ENCODE measurements at regions not wholly inside any gene's neighbourhood (a gene's known extent, or its start where the extent isn't known, plus 50 kb on each side); places are given as distances from the start of the nearest gene placed in this dataset.

DNA sequence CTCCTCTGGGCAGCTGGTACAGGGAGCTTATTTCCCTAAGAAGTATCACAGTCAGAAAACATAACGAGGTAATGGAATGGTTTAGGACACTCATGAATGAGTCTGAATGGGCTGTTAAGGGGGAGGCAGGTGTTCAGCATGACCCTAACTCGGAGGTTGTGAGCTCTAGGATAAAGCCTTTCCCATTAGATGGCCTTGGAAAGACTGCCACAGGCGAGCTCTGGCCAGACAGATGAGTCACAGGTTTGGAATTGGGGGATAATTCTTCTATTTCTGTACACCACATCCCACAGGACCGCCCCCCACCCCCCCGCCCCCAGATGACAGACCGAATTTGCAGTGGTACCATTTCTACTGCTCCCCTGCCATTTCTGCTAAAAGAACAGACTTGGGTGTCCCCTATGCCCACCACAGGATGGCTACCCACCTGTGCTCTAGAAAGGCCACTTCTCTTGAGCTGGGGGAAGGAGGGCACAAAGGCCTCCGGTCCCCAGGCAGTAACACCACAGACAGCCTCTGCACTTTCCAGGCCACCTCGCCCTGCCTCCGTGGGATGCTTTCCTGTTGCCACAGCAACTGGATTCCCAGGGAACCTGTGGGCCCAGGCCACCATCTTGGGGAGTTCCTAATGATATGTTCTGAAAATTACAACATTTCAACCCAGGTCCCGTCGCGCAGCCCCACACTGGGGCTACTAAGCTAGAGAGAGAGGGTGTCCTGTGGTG, 76.7 kb downstream of the TRIM29 start:
- no peak for DNase-seq (ENCODE audit: low read depth)

- DNase-seq (ENCODE audit: low read depth) = no peak
Measured at GRCh38 chr11:120060512-120060911, 77.4 kb downstream of the TRIM29 start.

DNA sequence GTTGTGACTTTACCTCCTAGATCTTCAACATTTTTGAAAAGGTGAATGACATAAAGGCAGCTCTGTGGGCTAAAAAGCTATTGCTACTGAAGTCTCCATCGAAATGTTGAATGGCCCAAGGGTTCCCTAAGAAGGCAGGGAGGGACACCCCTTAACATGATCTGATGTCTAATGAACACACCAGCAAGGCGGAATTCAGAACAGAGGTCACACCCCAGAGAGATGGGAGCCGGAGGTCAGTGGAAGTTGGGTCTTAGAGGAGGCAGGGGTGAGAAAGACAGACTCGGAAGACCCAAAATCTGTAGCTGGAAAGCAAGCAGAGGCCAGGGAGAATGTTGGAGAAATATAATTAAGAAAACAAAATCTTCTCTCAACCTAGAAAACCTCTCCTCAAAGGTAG, 79.0 kb downstream of the TRIM29 start:
- no peak for DNase-seq (ENCODE audit: low read depth)

- no peak for DNase-seq (ENCODE audit: low read depth)
Measured at GRCh38 chr11:120057595-120058581, 80.0 kb downstream of the TRIM29 start.

DNA sequence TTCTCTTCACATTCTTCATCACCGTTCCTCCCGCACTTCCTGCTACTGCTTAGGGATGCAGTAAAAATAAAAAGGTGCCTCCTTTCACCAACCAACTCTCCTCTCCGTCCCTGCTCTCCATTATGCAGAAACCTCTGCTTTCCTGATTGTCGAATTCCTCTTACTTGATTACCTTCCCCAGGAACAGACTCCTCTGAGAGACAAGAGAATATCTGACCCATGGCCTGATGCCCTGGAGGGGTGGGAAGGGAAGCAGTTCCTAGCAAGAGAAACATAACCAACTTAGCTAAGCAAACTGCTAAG, 80.9 kb downstream of the TRIM29 start:
- DNase-seq (ENCODE audit: low read depth) = no peak

GRCh38 chr11:120056301-120057027, 81.4 kb downstream of the TRIM29 start:
- no peak for DNase-seq (ENCODE audit: low read depth)

GRCh38 chr11:120055646-120056045, 82.3 kb downstream of the TRIM29 start:
- DNase-seq (ENCODE audit: low read depth) = no peak

GRCh38 chr11:120054753-120055045, 83.2 kb downstream of the TRIM29 start:
- DNase-seq (ENCODE audit: low read depth) = no peak

DNA sequence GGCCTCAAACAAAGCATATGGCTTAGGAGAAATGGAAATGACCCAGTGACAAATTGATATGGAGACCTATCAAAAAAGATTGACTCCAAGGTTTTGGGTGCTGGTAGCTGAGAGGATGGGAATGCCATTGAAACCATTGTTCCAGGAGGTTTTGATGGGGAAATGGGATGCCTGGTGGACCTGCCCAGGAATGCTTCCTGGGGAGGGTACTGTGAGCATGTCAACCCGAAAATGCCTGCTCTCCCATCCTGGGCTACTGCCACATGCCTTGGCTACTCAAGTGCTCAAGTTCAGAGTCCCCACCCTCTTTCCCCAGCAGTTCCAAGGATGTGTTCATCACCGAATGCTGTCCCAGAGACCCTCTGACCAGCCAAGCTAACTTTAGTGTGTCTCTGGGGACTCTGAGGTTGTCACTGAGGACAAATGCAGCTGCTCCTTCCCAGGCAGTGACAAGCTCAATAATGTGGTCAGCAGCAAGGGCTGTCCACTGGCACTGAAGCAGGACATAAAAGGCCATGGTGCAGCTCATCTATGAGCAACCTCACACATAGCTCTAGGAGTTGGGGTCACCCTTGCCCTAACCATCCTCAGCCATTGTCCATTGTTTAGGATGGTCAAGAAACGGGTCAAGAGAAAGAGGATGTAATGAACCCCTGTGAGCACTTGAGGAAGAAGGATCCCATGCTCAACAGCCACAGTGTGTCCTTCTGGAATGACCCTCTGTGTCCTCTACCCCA, 83.7 kb downstream of the TRIM29 start:
- DNase-seq (ENCODE audit: low read depth) = no peak

- DNase-seq (ENCODE audit: low read depth) = no peak
Measured at GRCh38 chr11:120052196-120052775, 85.6 kb downstream of the TRIM29 start.

GRCh38 chr11:120044011-120044675, 93.8 kb downstream of the TRIM29 start:
- DNase-seq (ENCODE audit: low read depth) = no peak

DNA sequence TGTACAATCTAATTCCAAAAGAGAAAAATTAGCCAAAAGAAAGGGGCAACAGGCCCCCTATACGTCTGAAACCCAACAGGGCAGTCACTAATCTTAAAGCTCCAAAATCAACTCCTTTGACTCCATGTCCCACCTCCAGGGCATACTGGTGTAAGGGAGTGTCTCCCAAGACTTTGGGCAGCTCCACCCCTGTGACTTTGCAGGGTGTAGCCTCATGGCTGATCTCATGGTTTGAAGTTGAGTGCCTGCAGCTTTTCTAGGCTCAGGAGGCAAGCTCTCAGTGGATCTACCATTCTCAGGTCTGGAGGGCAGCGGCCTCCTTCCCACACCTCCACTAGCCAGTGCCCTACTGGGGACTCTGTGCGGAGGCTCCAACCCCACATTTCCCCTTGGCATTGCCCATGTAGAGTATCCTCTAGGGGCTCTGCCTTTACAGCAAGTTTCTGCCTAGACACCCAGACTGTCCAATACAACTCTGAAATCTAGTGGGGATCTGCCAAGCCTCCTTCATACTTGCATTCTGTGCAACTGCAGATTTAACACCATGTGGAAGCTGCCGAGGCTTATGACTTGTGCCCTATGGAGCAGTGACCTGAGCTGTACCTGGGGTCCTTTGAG, 94.5 kb downstream of the TRIM29 start:
- no peak for DNase-seq (ENCODE audit: low read depth)

- DNase-seq (ENCODE audit: low read depth) = no peak
Measured at GRCh38 chr11:120041625-120042024, 96.3 kb downstream of the TRIM29 start.

DNA sequence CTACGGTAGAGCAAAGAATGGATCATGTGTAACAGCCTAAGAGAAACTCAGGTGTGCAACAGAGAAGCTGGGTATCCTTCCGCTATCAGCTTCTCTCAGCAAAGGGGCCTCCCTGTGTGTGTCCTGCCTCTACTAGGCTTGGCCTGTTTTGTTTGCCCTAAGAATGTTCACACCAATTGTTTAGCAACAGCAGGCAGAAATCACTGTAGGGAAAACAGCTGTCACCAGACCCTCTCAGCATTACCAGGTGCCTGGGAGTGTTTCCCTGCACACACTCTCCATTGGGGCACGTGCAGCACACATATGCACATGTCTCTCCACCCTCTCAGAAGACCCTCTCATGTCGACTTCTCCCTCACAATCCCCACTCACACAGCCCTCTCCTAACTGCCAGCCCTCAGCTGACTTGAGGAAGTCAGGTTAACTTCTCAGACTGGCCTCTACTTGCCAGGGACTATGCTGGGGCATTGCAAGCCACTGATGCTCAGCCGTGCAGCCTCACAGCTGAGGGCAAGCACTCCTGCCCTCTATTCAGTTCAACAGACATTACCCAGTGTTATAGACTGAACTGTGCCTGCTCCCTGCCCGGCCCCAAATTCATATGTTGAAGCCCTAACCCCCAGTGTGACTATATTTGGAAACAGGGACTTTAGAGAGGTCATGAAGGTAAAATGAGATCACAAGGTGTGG, 97.6 kb downstream of the TRIM29 start:
- DNase-seq (ENCODE audit: low read depth) = no peak

DNA sequence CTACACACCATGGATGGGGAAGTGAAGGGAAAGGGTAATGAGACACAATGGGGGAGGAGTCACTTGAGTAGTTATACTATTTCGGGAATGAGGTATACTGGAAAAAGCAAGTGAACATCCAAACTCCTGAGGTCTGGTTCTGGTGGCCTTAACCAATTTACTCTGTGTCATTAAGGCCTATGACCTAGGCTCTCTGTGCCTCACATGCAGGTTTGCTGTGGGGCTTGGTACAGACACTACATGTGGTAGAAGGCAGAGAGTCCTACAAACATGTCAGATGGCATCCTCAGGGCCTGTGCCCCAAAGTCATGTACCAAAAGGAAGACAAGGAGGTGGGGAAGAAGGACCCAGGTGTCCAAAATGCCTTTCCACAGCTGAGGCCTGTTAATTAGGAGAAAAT, 98.9 kb downstream of the TRIM29 start:
- DNase-seq (ENCODE audit: low read depth) = no peak

GRCh38 chr11:120037111-120037510, 100.8 kb downstream of the TRIM29 start:
- no peak for DNase-seq (ENCODE audit: low read depth)

GRCh38 chr11:120035756-120036155, 102.2 kb downstream of the TRIM29 start:
- no peak for DNase-seq (ENCODE audit: low read depth)

GRCh38 chr11:120034881-120035630, 102.9 kb downstream of the TRIM29 start:
- DNase-seq (ENCODE audit: low read depth) = no peak

GRCh38 chr11:120034176-120034875, 103.6 kb downstream of the TRIM29 start:
- no peak for DNase-seq (ENCODE audit: low read depth)

All from non-pigmented ciliary epithelial cell (primary cell).